ENCODE measurements at regions not wholly inside any gene's neighbourhood (a gene's known extent, or its start where the extent isn't known, plus 50 kb on each side); places are given as distances from the start of the nearest gene placed in this dataset.

DNA sequence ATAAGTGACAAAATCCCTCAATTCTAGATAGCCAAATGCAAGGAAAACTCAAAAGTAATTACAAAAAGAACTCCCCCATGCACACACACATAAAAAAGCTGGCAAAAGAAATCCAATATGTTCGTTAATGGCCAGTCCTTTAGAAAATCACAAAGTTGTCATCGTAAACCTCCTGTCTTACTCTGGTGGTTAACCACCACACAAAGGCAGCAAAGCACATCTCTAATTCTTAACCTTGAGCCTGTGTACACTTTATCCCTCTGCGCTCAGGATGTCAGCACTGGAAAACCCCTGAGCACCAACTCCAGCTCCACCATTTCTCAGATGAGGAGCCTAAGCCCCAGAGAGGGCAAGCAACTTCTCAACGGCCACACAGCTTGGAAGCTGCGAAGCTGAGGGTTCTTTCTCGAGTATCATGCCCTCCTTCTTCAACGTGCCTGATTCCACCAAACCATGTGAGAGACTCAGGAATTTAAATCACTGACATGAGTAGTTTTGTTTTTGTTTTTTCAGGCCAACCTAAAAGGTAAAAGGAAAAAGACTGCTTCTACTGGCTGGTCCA is 72.5 kb downstream of the C16orf95 start:
- no peak for DNase-seq (ENCODE audit: insufficient read length, low spot score)
- FAIRE-seq = no peak

DNA sequence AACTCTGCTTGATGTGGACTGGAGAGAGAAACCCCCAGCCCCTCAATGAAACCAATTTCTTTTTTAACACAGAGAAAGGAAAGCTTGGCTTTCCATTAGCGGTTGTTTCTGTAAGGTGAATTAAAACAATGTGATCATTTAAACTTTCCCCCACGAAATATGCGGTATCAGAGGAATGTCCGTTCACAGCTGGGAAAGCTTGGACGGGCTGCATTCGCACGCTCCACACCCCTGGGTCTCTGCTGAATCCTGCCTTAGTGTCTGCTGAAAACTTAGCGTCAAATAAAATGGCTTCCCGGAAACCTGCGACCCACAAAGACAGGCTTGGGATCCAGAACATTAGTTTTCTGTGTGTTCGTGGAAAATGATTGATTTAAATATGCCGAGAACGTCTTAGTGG is 71.7 kb downstream of the C16orf95 start:
- FAIRE-seq (no peak), DNase-seq (ENCODE audit: insufficient read length, low spot score) (no peak)

DNA sequence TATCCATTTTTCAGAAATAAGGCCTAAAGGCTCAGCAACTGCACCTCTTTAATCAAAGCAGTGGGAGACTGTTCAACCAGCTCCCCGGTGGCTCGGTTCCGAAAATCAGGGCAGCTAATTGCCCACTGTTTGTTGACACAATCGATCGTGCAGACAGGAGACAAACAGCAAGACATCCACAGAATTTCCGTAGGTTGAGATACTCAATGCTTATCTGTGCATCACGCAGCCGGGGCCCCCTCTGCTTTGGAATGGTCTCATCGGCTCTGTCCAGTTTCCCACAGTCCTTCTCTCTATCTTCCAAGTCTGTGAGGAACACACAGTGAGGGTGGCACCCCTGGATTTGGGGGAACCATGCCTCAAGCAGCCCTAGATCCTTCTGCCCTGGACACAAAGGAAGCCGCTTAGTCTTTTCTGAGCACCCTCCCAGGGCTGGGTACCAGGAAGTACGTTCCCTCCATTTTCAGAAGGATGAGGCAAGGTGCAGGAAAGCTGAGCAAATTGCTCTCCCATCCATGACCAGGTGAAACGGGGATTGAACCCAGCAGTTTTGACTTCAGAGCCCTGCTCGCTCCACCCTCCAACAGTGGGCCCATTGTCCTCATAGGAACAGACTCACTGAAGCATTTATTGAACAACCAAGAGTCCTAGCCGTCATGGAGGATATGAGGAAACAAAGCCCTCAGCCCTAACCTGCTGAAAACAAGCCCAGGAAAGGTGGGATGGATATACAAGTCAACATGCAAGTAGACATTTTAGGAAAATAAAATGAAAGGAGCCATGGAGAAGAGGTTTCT is 70.7 kb downstream of the C16orf95 start:
- no peak for DNase-seq (ENCODE audit: insufficient read length, low spot score)
- no peak for FAIRE-seq

DNA sequence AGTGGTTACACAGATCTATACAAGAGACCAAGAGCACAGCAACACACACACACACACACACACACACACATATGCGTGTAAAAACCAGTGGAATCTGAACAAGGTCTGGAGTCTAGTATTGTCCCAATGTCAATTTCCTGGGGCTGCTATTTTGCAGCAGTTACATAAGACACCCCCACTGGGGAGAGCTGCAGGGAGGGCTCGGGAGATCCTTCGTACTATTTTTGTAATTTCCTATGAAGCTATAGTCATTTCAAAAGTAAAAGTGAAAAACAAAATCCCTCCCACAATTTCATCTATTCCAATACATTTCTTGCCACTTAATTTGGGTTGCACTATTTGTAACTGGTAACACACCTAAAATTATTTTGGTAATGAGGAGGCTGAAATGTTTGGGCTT is 68.5 kb downstream of the C16orf95 start:
- DNase-seq (ENCODE audit: insufficient read length, low spot score) (no peak), FAIRE-seq (no peak)

DNA sequence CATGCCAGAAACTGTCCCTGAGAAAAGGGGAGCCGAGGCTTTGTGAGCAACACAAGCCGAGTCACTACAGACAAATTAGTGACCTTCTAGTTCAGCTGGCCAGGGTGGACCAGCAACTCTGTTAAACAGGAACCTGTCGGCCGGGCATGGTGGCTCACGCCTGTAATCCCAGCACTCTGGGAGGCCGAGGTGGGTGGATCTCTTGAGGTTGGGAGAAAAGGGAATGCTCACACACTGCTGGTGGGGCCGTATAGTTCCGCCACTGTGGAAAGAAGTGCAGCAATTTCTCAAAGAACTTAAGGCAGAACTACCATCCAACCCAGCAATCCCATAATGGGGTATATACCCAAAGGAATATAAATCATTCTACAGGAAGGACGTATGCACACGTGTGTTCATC is 67.8 kb downstream of the C16orf95 start:
- FAIRE-seq (no peak), DNase-seq (ENCODE audit: insufficient read length, low spot score) (no peak)

DNA sequence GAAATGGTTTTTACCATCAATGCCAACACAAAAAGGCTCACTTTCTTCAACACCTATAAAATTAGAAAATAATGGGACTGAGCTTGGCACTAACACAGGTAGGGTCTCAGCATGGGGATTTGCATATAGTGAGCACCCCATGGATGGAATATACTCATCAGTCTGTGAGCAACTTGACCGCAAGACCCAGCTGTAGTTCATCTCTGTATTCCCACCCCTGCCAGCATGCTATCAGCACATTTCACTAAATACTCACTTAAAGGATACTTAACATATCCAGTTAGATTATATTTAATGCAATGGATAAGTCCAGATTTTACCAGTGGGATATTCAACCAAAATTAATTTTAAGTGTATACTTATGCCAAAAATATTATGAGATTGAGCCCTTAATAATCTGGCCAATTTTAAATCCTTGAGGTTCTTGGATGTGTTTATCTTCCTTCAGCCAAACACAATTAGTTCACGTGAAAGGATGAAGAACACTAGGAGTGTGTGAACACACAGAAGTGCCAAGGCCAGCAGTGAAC is 66.7 kb downstream of the C16orf95 start:
- DNase-seq (ENCODE audit: insufficient read length, low spot score) (no peak), FAIRE-seq (no peak)

DNA sequence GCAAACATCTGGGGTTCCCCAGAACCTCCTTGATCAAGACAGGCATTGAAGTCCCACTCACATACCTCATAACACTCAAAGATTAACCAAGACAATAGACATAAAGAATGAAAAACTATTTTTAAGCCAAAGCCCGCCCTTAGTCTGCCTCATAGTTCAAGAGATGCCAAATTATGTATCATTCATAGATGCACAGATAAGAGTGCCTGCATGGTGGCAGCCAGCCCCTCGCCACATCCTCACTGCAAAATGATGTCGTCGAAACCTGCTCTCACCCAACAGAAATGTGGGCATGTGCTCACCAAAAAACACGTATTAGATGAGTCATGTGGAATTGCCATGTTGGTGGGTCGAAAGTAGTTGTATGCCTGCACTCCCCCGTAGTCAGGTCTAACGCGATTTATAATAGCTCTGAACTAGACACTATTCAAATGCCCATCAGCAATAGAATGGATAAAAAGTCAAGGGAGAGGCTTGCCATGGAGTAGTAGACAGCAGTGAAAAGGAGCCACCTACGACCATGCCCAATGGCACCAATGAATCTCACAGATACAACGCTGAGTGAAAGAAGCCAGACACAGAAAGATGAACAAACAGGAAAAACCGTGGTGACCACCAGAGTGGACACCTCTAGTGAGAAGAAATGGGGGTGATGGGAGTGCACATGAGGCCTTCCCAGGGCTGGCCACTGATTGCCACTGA is 64.8 kb downstream of the C16orf95 start:
- peak; percentile 62 for FAIRE-seq
- no peak for DNase-seq (ENCODE audit: insufficient read length, low spot score)

Measured in HTR-8/SVneo (cell line).